ENCODE measurements at regions not wholly inside any gene's neighbourhood (a gene's known extent, or its start where the extent isn't known, plus 50 kb on each side); places are given as distances from the start of the nearest gene placed in this dataset.

- TF ChIP-seq CTCF (IDR thresholded peaks at IDR 0.05; ENCODE audit: insufficient read depth, low read depth, low read length) (no peak), EZH2 (IDR thresholded peaks at IDR 0.05; ENCODE audit: insufficient read depth, low read length) (no peak)
These were observed 81.0 kb upstream of the RBMS1 start for GRCh38 chr2:160574468-160575140.

Measured in astrocyte (in vitro differentiated cells and primary cell).